GM19397 (cell line): ENCODE measurements at regions not wholly inside any gene's neighbourhood (a gene's known extent, or its start where the extent isn't known, plus 50 kb on each side); places are given as distances from the start of the nearest gene placed in this dataset.
"Not testable (repeated sequence)": the region's sequence is repeated elsewhere in the genome, so short reads cannot be mapped to it uniquely, and the experiment has no call there.

Experiments used
- ATAC-seq: cut with Tn5 transposase; IDR thresholded peaks from one replicate; pipeline ENCODE4 v1.9.1; 2021; ENCODE audit warnings: mild to moderate bottlenecking, moderate library complexity; ENCODE audit not compliant: unreplicated experiment

DNA sequence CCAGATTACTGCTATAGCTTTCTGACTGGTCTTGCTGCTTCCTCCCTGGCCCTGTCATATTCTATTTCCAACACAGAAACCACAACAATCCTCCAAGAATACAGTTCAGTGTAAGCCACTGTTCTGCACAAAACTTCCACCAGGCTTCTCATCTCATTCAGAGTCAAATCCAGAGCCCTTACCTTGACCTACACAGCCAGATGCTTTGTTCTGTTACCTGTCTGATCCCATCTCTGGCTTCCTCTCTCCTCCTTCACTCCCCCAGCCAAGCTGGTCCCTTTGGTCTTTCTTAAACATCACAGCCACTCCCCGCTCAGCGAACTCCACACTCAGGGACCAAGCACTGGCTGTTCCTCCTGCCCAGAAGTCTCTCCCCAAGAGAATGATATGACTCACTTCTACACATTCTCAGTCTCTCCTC lies 84.8 kb upstream of the BMP2K start:
- no peak for ATAC-seq

- peak; percentile 75 for ATAC-seq
Observed at GRCh38 chr4:78691971-78692821, 84.0 kb upstream of the BMP2K start.

GRCh38 chr4:78692822-78693170 lies 83.4 kb upstream of the BMP2K start:
- ATAC-seq, result no peak

- ATAC-seq, result no peak
Observed at GRCh38 chr4:78693777-78694456, 82.2 kb upstream of the BMP2K start.

GRCh38 chr4:78694457-78694787 lies 81.7 kb upstream of the BMP2K start:
- no peak for ATAC-seq

DNA sequence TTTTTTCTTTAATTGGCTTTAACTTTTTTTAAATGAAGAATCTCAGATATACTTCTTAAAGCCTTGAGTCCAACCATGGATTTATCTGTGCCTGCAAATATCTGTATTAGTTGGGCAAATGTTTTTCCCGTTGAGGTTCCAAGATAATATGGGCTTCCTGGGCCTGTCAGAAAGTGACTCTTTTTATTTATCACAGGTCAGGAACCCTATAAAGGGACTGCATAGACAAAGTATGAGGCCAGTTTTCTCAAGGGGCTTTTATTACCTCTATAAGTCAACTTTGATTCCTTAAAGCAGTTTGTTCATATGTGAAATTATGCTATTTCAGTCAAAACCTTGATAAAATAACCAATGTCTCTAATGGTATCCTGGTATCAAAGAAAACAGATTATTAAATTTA lies 80.2 kb upstream of the BMP2K start:
- no peak for ATAC-seq

DNA sequence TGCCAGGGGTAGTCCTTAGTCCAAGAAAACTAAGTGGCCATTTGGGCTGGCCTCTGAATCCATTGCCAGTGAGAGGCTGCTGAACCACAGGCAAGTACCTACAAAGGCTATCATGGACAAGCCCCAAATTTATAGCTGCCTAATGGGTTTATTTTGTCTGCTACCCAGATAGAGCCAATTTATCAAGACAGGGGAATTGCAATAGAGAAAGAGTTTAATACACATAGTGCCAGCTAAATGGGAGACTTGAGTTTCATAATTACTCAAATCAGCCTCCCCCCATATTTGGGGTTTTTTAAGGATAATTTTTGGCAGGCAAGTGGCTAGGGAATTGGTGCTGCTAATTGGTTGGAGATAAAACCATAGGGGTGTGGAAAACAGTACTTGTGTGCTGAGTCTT lies 73.1 kb upstream of the BMP2K start:
- no peak for ATAC-seq

DNA sequence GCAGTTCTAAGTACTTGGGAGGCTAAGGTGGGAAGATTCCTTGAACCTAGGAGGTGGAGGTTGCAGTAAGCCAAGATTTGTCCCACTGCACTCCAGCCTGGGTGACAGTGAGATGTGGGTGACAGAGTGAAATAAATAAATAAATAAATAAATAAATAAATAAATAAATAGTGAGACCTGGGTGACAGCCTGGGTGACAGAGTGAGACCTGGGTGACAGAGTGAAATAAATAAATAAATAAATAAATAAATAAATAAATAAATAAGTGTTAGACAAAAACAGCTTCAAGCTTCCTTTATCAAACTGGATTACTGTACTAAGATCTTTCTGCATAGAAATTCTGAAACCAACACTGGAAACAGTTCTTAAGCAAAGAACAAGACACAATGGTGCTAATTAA lies 71.8 kb upstream of the BMP2K start:
- no peak for ATAC-seq

DNA sequence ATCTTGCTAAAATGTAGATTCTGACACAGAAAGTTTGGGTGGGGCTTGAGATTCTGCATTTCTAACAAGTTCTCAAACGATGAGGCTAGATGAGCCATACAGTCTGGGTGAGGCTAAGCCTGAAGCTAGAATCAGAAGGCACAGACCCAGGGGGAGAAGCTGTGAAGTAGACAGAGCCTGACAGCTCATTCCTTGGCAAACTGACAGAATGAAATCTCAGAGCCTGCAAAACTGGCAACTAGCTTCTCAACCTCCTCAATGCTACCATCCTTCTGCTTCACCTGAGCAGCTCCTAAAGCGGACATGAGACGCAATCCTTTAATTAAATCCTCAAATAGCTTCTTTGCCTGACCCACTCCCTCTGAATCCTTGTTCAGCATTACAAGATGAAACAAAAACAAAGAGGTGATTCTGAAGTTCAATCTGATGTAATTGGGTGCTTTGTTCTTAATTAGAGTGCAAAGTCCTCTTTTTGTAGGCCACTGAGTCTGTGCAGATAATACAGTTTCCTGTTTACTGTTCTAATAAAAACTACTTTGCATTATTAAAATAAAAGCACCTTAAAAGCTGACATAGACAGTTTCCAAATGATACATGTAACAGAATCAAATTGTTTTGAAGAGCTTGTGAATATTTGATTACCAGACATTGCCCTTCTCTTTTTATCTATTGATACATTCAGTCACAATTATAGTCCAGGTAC lies 71.0 kb upstream of the BMP2K start:
- no peak for ATAC-seq

- no peak for ATAC-seq
Observed at GRCh38 chr4:78706302-78706701, 69.8 kb upstream of the BMP2K start.

DNA sequence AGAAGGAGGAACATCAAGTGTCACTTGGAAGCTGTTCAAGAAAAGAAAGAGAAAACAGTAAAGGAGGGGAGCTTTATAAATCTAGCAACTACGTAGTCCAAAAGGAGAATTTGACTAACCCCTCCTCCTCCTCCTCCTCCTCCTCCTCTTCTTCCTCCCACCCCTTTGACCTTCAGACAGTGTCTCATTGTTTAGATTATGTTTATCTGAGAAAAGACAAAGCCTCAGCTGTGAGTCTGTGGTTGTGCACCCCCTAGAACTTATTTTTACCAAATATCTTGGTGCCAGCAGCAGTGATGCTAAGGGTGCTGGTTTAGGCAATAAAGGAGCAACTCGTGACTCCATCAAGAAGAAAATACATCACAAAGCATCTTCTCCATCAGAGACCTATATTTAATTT lies 68.9 kb upstream of the BMP2K start:
- ATAC-seq, result peak; percentile 44

DNA sequence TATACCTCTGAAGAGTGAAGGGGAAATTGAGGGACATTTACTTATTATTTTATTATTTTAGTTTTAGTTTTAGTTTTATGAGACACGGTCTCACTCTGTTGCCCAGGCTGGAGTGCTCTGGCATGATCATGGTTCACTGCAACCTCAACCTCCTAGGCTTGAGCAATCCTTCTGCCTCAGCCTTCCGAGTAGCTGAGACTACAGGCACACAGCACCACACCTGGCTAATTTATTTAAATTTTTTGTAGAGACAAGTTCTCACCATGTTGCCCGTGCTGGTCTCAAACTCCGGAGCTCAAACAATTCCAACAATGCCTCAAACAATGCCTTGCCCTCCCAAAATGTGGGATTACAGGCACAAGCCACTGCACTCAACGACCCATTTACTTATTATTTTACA lies 68.4 kb upstream of the BMP2K start:
- peak; percentile 54 for ATAC-seq

DNA sequence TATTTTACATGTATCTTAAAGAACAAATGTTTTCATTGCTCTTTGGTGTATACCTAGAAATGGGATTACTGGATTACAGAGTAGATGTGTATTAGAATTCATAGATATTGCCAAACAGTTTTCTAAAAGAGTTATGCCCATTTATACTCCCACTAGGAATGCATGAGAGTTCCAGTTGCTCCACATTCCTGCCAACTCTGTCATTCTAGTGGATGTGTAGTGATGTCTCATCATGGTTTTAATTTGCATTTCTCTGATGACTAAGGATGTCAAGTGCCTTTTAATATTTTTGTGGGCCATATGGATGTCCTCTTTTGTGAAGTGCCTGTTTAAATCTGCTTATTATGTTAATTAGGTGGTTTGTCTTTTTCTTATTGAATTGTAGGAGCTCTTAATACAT lies 65.6 kb upstream of the BMP2K start:
- ATAC-seq, result no peak

GRCh38 chr4:78711676-78712075 lies 64.5 kb upstream of the BMP2K start:
- no peak for ATAC-seq

GRCh38 chr4:78714598-78714997 lies 61.6 kb upstream of the BMP2K start:
- not testable (repeated sequence) for ATAC-seq

GRCh38 chr4:78715372-78715771 lies 60.8 kb upstream of the BMP2K start:
- ATAC-seq, result not testable (repeated sequence)

- ATAC-seq, result not testable (repeated sequence)
Observed at GRCh38 chr4:78717712-78718111, 58.4 kb upstream of the BMP2K start.

- ATAC-seq, result no peak
Observed at GRCh38 chr4:78720204-78720603, 55.9 kb upstream of the BMP2K start.

- ATAC-seq, result peak; percentile 82
Observed at GRCh38 chr4:78720994-78721677, 55.0 kb upstream of the BMP2K start.

DNA sequence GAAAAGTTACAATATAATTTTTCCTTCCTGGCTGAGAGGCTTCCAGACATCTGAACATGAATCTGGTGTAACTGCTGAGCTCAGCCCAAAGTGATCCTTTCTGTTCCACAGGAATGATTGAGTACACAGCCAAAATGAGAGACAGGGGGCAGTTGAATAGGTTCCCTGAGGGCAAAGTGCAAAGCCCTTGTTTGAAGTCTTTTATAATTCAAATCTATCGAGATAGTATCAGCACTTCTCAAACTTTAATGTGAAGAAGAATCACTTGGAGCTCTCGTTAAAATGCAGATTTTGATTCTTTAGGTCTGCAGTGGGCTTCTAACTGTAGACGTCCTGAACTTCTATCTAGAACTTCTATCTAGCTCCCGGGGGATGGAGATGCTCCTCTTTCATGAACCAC lies 54.4 kb upstream of the BMP2K start:
- ATAC-seq, result no peak

GRCh38 chr4:78722320-78722719 lies 53.8 kb upstream of the BMP2K start:
- no peak for ATAC-seq
